Stimulated activated CD8-positive, alpha-beta memory T cell treated with anti-CD3 and anti-CD28 coated beads, Interleukin-4, amount 100 ng/mL, for 24 hours (primary cell): ENCODE measurements at regions not wholly inside any gene's neighbourhood (a gene's known extent, or its start where the extent isn't known, plus 50 kb on each side); places are given as distances from the start of the nearest gene placed in this dataset.

Experiments used
- DNase-seq: peaks from one replicate; pipeline ENCODE4 v3.0.0-alpha.2; 2020; ENCODE audit warnings: low read depth

- DNase-seq = no peak
These were observed 63.9 kb upstream of the GALNT9 start for GRCh38 chr12:132393245-132393795.

GRCh38 chr12:132392389-132393244, 63.2 kb upstream of the GALNT9 start:
- no peak for DNase-seq

- DNase-seq = no peak
These were observed 62.1 kb upstream of the GALNT9 start for GRCh38 chr12:132391326-132392041.

- no peak for DNase-seq
These were observed 61.1 kb upstream of the GALNT9 start for GRCh38 chr12:132390287-132391076.

GRCh38 chr12:132389526-132390286, 60.3 kb upstream of the GALNT9 start:
- DNase-seq = no peak

- no peak for DNase-seq
These were observed 59.6 kb upstream of the GALNT9 start for GRCh38 chr12:132389026-132389425.

- no peak for DNase-seq
These were observed 59.1 kb upstream of the GALNT9 start for GRCh38 chr12:132388379-132389015.

- no peak for DNase-seq
These were observed 57.6 kb upstream of the GALNT9 start for GRCh38 chr12:132386926-132387497.

GRCh38 chr12:132385923-132386751, 56.7 kb upstream of the GALNT9 start:
- no peak for DNase-seq

- no peak for DNase-seq
These were observed 55.8 kb upstream of the GALNT9 start for GRCh38 chr12:132384916-132385774.

GRCh38 chr12:132380641-132381040, 51.3 kb upstream of the GALNT9 start:
- DNase-seq = no peak

GRCh38 chr12:132379996-132380395, 50.6 kb upstream of the GALNT9 start:
- DNase-seq = no peak

- DNase-seq = no peak
These were observed 50.2 kb upstream of the GALNT9 start for GRCh38 chr12:132379576-132379975.
